HG03520 (cell line): ENCODE measurements at regions not wholly inside any gene's neighbourhood (a gene's known extent, or its start where the extent isn't known, plus 50 kb on each side); places are given as distances from the start of the nearest gene placed in this dataset.
"Not testable (repeated sequence)": the region's sequence is repeated elsewhere in the genome, so short reads cannot be mapped to it uniquely, and the experiment has no call there.

Experiments used
- ATAC-seq: cut with Tn5 transposase; IDR thresholded peaks from one replicate; pipeline ENCODE4 v1.9.1; 2021; ENCODE audit warnings: mild to moderate bottlenecking, moderate library complexity; ENCODE audit not compliant: unreplicated experiment

DNA sequence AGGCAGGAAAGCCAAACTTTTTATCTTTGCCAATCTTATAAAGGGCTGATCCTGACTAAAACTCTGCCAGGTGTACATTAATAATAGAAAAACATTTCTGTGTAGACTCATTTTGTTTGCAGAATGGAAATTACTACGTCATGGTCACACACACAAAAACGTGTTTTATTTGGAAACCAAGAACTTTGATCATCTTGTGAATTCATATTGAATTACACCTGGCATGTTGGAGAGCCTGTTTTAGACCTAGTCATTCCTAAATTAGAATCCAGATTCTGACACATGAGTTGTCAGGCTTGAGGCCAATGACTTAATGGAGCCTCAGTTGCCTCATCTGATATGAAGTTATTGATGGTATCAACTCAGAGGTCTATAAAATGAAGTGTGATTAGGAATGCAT lies 235.6 kb upstream of the TENM4 start:
- no peak for ATAC-seq

DNA sequence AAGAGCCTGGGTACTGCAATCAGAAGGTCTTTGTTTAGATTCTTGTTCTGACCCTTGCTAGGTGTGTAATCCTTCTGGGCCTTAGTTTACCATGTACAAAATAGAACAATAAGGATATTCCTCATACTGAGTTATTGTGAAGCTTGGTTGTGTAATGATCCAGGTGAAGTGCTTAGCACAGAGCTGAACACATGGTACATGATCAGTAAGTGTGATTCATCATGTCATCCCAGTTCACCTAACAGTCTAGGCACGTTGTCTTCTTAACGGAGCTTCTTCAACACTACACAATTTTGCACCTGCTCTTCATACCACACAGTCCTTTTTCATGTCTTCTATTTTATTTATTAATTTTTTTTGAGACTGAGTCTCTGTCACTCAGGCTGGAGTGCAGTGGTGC lies 234.3 kb upstream of the TENM4 start:
- ATAC-seq = no peak

DNA sequence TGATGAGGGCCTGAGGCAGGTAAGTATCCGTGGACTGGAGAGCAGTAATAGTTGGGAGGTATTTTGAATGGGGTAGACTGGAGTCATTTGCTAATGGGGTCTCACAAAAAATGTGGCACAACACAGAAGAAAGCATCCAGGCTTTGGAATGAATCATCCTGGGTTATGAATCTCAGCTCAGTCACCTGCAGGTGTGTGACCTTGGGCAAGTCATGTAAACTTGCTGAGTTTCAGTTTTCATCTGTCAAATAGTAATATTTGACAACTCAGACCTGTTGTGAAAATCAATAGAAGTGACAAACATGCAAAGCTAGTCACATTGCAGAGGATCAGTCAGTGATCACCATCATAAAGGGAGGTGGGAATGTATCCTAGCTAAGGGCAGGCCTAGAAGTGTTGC lies 232.0 kb upstream of the TENM4 start:
- no peak for ATAC-seq

DNA sequence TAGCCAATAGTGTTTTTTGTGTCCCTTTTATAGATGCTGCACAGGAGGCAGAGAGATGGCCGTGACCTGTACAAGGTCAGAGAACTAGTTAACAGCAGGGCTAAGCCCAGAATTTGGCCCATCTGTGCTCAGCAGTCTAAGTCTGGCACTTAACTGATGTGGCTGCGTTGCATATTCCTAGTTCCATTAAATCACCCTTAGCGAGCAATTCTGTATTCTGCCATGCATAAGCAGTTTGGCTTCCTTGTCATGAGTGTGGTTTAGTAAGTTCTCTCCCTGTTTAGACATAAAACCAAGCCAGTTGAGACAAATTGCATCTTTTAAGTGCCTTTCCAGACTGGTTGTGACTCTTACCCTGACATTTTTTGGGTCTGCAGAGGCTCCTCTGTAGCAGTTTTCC lies 230.6 kb upstream of the TENM4 start:
- ATAC-seq = no peak

DNA sequence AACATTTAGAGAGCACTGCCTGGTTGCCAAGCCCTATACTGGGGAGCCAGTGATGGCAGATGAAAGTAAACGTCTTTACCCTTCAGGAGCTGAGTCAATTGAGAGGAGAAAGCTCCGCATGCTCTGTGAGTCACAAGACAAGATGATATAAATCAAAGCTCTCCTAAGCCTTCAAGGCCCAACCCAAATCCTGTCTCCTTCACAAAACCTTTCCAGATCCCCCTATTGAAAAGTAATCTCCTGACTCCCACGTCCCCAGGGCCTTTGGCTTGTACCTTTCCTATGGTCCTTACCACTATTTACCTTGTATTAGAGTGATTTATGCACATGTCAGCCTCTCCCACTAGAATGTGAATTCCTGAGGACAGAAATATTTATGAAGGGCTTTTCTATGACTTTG lies 230.1 kb upstream of the TENM4 start:
- no peak for ATAC-seq

DNA sequence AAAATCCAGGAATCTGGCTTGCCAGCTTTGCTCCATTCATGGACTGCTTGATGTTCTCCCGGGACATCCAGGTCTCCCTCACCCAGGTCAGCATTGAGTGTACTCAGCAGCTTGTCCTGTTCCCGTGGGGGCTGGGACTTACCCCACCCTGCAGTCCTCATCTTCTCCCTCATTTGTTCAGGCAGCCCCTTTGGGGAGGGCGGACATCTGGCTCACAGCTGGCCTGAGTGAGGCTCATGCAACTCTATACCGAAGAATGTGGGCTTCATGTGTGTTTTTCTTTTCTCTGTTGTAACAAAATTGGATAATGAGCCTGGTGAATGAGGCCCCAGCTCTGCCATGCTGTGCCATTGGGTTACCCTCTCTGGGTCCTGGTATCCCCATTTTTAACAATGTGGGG lies 227.7 kb upstream of the TENM4 start:
- ATAC-seq = no peak

DNA sequence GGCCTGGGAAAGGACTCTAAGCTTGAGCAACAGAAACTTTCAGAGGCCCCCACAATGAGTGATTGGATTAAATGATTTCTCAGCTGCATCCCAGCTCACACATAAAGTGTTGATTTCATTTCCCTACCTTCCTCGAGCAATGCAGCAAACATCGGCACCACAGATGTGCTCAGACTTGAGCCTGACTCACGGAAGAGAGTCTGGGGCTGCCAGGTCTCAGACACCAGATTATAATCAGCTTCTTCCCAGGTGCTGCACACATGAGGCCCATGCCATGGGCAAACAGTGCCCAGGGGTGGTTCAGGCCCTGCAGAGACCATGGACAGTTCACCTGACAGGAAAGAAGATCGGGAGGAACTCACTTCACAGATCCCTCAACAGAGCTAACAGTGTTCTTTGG lies 226.6 kb upstream of the TENM4 start:
- ATAC-seq = no peak

DNA sequence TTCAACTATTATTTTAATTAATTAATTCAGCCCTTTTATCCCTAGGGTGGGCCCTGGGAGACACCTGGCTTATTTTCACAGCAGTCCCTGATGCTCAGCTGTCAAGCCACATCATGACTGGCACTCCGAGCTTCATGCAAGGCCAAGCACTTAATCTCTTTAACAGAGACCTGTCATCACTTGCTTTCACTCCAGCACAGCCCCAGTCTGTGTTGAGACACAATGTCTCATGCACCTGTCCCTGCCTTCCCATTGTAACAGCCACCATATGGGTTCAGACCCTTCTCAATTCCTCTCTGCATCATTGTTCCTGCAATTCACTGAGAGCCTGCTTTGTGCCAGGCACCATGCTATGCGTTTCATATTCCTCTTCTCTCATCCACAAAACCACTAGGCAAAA lies 222.2 kb upstream of the TENM4 start:
- ATAC-seq = no peak

DNA sequence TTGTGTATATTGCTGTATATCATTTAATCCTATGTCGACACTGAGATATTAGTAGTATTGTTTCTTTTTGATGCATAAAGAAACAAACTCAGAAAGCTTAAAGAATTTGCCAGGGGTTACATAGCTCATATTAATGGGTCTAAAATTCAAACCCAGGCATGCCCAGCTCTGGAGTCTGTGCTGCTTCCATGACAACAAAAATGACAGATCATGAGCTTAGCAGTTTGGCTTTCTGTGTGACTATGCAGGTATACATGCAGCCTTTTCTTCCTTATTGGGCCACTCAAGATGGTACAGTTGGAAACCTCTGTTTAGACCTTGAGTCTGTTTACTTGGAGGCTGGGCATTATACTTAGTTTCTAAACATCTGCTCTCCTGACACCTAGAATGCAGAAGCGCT lies 220.5 kb upstream of the TENM4 start:
- ATAC-seq = no peak

DNA sequence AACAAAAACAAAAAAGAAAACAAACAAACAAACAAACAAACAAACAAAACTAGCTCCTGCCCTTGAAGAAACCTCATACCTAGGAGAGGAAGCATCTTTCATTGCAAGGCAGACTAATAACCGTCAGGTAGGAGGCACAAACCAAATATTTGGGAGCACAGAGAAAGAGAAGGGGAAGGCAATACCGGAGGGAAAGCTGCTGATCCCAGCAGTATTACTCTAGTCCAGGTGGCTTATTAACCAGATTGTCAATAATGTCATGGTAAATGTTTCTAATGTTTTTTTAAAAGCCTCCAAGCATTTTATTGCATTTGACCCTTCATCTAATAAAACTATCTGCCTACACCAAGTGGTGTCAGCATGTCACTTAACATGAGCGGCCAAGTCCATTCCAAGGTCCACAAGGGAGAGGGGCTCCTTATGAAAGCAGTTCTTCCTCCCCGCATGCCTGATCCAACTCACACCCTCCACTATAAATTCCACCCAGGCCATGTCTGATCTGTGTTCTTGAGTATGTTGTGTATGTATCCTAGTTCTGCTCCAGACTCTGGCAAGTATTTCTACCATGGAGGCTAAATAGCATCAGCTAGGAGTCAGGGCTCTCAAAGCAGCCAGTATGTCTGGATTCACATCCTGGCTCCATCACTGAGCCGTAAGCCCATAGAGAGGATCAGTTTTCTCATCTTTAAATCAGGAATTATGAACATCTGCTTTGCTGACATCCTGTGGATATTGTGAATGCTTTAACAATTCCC lies 208.1 kb upstream of the TENM4 start:
- ATAC-seq = no peak

DNA sequence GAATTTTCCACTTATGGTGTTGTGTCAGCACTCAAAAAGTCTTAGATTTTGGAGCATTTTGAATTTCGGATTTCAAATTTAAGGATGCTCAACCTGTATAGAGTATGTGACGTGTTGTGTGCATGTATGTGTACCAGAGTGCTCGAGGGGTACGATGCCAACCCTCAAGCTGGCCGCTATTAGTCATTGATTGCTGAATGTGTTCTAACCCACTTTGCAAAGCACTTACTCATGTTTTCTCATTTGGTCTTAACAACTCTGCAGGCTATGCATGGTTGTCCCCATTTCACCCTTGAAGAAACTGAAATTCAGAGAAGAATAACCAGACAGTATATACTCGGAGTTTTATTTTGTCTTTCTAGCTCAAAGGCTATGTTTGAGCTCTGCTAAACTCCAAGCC lies 196.4 kb upstream of the TENM4 start:
- ATAC-seq = no peak

DNA sequence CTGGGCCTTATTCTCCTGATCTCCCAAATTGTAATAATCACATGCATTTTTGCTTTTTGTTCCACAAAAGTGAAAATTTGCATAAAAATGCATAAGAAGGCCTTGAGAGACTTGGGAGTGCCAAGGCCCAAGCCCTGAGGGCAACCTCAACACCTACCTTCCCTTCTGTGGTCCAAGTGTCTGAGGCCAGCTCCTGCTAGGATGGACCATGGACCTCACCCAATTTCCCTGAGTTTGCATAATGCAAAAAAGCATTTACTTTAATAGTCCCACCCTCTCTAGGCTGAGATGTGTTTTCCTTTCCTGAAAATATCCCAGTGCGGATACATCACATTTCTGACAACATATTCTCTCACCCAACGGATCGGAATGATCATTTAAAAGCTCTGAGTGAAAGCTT lies 194.1 kb upstream of the TENM4 start:
- ATAC-seq = no peak

DNA sequence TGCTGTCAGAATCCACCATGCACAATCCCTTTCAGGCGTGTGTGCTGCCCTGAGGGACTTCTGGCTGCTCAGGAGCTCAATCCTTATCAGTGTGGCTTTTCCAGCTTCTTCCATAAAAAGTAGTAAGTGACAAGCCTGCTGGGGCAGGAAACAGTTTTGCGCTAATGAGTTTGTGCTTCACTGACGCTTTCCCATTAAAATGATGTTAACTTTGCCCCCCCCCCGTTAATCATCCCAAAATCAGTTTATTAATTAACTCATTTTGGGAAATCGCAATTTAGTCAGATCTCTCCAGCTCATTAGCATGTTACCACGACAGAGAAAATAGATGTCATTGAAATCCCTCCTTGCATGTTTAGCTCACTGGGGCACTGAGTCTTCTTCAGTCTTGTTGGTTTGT lies 186.5 kb upstream of the TENM4 start:
- ATAC-seq = no peak

DNA sequence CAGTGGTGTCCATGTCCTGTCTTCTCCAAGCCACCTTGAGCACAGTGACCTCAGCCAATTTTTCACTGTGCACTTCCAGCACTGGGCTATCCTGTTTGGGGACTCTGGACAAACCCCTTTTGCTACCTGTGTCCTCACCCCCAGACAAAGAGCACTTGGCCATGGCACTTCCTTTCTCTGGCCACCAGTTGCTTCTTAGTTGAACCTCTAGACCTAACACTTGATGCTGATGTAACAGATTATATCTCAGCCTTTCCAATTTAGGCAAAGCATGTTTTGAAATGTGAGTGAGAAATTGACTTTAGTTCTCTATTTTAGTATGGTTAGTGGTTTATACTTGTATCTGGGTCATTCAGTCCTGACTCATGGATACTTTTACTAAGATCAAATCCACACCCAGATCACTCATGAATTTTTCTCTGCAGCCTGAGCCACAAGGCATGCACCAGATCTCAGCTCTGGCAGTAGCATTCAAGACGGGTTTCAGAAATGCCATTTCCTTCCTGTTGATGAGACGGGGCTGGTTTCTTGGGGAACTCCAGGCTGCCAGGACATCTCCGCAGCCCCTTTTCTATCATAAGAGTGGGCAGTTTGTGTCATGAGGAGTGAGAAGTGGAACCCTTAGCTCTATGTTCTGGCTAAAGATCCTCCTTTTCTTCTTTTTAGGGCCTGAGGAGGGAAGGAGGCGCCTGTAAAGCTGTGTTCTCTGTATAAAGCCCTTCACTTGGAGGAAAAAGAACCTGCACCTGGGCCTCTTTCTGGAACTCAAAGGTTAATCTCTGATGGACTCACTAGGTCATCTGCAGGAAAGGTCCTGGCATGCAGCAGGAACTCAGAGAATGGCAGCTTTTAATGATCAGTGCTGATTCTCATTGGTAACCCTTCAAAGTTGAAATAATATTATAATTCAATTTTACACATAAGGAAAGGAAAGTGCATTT lies 185.6 kb upstream of the TENM4 start:
- no peak for ATAC-seq

DNA sequence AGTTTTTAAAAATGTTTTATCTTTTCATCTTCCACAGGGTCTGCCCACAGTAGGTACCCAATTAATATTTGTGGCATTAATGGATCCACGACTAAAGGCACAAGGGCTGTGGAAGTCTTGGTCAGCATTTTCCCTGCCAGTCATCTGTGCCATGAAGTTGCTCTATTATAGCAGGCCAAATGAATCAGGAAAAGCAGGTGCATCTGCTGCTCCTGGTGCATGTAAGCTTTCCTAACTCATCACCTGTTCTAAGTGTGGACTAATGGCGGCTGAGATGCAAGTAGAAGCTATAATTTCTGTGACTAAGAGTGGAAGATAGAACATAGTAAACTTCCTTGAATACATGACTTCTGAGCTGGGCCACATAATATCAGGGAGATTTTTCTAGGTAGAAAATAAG lies 182.5 kb upstream of the TENM4 start:
- no peak for ATAC-seq

DNA sequence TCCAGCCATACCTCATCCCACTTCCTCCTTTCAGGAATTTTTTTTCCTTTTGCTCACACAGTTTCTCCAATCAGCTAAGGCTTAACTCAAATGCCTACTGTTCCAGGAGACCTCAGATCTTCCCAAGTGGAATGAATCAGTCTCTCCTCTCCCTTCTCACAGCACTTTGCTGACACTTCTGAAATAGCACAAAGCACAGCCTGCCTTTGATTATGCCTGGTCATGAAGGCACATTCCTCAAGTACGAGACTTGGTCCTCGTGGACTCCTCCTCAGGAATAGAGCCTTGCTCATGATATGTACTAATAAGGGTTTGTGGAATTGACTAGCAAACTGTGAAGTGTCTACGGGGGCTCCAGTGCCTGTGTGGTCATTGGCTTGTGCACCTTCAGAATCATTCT lies 176.7 kb upstream of the TENM4 start:
- no peak for ATAC-seq

DNA sequence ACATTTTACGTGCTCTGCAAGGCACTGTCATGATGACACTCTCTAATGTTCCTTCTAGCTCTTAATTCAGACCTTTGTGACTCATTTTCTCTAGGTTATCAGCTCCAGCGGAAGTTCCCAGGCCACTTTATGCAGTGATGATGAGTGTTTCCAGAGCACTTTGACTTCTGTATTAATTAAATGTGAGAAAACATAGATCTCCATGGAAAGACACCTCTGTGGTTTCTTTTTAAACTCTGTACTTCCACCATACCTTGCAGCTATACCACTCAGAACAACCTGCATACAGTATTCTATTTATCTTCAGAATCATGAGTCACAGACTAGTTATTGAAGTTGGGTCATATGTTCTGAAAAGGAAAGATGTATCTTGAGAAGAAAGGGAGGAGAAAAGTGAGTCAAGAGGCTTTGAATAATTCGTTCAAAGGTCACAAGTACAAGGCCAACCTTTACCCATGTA lies 175.6 kb upstream of the TENM4 start:
- ATAC-seq = no peak

DNA sequence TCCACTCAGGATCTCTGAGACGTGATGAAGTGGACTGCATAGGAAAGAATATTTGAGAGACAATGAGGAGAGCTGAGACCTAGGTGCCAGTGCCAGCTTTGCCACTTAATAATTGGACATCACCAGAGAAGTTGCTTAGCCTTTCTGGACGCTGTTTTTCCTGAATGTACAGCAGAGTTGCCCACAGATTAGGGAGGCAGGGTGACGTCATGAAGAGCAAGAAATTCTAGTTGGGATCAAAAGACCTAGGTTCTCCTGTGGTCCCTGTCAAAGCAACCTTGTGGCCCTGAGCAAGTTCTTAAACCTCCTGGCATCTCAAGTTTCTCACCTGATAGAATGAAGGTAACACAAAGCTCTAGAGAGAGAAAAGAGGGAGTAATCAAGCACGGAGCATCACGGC lies 174.6 kb upstream of the TENM4 start:
- no peak for ATAC-seq

DNA sequence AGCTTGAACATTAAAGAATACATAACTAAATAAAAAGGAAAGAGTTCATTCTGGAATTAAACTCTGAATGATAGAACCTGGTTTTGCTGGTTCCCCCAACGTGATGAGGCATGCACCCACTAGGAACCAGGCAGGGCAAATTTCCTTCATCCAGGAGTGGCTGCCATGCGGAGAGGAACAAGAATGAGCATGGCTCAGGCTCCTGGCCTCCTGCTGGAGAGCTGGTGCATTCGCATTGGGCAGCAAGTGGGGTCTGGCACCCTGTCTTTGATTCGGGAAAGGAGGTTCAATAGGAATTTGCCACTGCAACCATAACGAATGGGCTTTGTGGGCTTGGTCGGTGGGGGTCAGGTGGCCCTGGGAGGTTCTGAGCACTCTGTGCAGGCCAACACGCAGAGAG lies 169.8 kb upstream of the TENM4 start:
- no peak for ATAC-seq

DNA sequence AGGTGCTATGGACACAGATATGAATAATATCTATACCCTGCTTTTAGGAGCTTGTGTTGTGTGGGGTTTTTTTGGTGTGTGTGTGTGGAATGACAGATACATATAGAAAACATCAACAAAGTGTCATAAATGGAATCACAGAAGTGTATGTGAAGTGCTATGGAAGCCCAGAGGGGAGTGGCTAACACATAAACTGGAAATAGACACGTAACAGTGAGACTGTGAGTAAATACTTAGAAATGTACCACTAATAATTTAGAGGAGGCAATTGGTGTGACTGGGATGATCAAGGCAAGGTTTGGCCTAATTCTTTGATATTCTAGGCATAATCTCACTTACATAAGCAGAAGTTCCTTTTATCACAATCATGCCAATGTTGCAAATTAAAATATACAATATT lies 169.3 kb upstream of the TENM4 start:
- ATAC-seq = no peak

DNA sequence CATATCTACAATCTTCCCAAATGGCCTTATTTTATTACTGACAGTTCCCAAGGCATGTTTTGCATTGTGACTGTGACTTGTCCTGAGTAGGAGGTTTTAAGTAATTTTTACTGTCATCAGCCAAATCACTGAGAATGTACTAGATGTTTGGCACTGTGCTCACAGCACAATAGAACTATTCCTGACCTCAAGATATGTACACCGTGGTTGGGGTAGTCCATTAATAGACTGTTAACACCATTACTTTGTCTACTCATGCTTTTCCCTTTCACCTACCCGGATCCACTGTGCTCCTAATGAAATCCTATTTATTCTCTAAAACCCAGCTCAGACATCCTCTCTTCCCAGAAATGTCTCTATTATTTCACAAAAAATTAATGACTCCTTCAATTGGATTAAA lies 168.7 kb upstream of the TENM4 start:
- ATAC-seq = no peak

DNA sequence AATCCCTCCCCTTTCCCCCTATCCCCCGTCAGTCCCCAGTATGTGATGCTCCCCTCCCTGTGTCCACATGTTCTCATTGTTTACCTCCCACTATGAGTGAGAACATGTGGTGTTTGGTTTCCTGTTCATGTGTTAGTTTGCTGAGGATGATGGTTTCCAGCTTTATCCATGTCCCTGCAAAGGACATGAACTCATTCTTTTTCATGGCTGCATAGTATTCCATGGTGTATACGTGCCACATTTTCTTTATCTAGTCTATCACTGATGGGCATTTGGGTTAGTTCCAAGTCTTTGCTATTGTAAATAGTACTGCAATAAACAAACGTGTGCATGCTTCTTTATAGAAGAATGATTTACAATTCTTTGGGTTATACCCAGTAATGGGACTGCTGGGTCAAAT lies 165.6 kb upstream of the TENM4 start:
- not testable (repeated sequence) for ATAC-seq
